Heart left ventricle (tissue), 13 donors: ENCODE measurements at regions not wholly inside any gene's neighbourhood (a gene's known extent, or its start where the extent isn't known, plus 50 kb on each side); places are given as distances from the start of the nearest gene placed in this dataset.

Experiments used
- POLR2A ChIP-seq, 2 donors: fragments of 450-650 bp; IDR thresholded peaks; one replicate each; pipeline ENCODE4 v1.6.1; 2017; ENCODE audit warnings: antibody characterized with exemption in 2 of 2, mild to moderate bottlenecking in 2 of 2, moderate library complexity in 2 of 2
- TF ChIP-seq, protein P1 (sequence below), 12 donors: fragments of 200-600 bp; sonication (generic) in 4 of 12; IDR thresholded peaks; one replicate each; pipeline versions ENCODE4 v1.5.0 to v1.8.0; 2018 to 2022; ENCODE audit warnings: antibody characterized with exemption in 12 of 12, mild to moderate bottlenecking in 5 of 12
- donor health status: ischemic (EF 13 %, LVEDD 7.1; RV severe dilation, severe dysfunction).
- donor health status: DM: no; HTN: yes; CAD: no.
- donor health status: DM: no; HTN: no; CAD: no.
- donor health status: ischemic (EF 25% LVEDD 6.9; RV normal size, moderate dysfunction).
- donor health status: ischemic (EF 25% LVEDD 5.7; RV mildly dilated, moderate dysfunction).
- donor health status: ischemic (EF 35%, LVEDD 5.7; RV mildly dilated, moderate dysfunction).
- donor health status: nonischemic (EF 11% LVEDD 7.7; RV severe dilation, severe dysfunction).
- donor health status: DM: yes; HTN: yes; CAD: no.
- donor health status: PGD.
- donor health status: ischemic (EF 29% LVEDD 5.4; RV normal size, mild dysfunction).
- donor health status: nonischemic (EF 23%, LVEDD 6.1; RV moderate dilation, normal function).

DNA sequence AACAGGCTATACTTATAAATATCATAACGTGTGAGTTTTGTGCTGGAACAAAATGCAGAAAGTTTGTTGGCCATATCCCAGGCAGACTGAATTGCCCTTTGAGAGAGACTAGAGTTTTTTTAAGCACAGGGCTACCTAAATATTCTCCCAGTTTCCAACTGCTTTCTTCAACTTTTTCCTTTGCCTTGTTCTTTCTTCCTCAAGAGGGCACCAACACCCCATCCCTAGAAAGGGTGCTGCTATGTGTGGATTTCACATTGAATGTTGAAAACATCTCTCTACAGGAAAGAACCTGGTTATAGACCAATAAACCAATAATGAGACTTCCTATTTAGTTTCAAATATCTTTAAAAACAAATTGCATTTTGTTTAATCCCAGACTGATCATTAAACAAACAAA is 87.9 kb downstream of the ICOS start:
- TF ChIP-seq POLR2A (IDR thresholded peaks at IDR 0.05): no peak
- TF ChIP-seq, protein P1, sequence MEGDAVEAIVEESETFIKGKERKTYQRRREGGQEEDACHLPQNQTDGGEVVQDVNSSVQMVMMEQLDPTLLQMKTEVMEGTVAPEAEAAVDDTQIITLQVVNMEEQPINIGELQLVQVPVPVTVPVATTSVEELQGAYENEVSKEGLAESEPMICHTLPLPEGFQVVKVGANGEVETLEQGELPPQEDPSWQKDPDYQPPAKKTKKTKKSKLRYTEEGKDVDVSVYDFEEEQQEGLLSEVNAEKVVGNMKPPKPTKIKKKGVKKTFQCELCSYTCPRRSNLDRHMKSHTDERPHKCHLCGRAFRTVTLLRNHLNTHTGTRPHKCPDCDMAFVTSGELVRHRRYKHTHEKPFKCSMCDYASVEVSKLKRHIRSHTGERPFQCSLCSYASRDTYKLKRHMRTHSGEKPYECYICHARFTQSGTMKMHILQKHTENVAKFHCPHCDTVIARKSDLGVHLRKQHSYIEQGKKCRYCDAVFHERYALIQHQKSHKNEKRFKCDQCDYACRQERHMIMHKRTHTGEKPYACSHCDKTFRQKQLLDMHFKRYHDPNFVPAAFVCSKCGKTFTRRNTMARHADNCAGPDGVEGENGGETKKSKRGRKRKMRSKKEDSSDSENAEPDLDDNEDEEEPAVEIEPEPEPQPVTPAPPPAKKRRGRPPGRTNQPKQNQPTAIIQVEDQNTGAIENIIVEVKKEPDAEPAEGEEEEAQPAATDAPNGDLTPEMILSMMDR (IDR thresholded peaks at IDR 0.05): peak; percentile 16 to 65 (median 48)
